Osteoblast (primary cell): ENCODE measurements at regions not wholly inside any gene's neighbourhood (a gene's known extent, or its start where the extent isn't known, plus 50 kb on each side); places are given as distances from the start of the nearest gene placed in this dataset.

Experiments
- DNase-seq: peaks from one replicate; pipeline ENCODE4 v3.0.0; 2011; ENCODE audit warnings: low spot score, mixed read lengths; ENCODE audit not compliant: insufficient read length; ENCODE audit errors: missing footprints
- H2AFZ ChIP-seq: 2 replicates; pipeline ENCODE4 v1.6.0; 2011; ENCODE audit warnings: mild to moderate bottlenecking, low read length
- H3K27ac ChIP-seq: 2 replicates; pipeline ENCODE4 v1.5.1; 2011; ENCODE audit warnings: mild to moderate bottlenecking, low read depth, low read length, moderate library complexity
- H3K27me3 ChIP-seq: 2 replicates; pipeline ENCODE4 v1.6.0; 2012; ENCODE audit warnings: mild to moderate bottlenecking, control low read depth, inconsistent platforms, low read length, moderate library complexity; ENCODE audit not compliant: insufficient read depth
- H3K36me3 ChIP-seq: 2 replicates; pipeline ENCODE4 v1.5.1; 2011; ENCODE audit warnings: mild to moderate bottlenecking, low read length, control low read depth, moderate library complexity; ENCODE audit not compliant: insufficient read depth
- H3K4me1 ChIP-seq: 2 replicates; pipeline ENCODE4 v1.5.1; 2011; ENCODE audit warnings: mild to moderate bottlenecking, low read length, control low read depth, moderate library complexity; ENCODE audit not compliant: insufficient read depth
- H3K4me2 ChIP-seq: 2 replicates; pipeline ENCODE4 v1.6.0; 2011; ENCODE audit warnings: mild to moderate bottlenecking, low read length; ENCODE audit not compliant: insufficient read depth
- H3K4me3 ChIP-seq: fragments of 200-600 bp; sonication (generic); 3 replicates; pipeline ENCODE4 v1.5.1; 2012; ENCODE audit warnings: mild to moderate bottlenecking, low read length, inconsistent platforms; ENCODE audit not compliant: insufficient read depth
- H3K79me2 ChIP-seq: 2 replicates; pipeline ENCODE4 v1.6.0; 2012; ENCODE audit warnings: mild to moderate bottlenecking, low read length, control low read depth, inconsistent platforms; ENCODE audit not compliant: insufficient read depth
- H3K9me3 ChIP-seq: 2 replicates; pipeline ENCODE4 v1.5.1; 2011; ENCODE audit warnings: low read depth, low read length, control low read depth
- H4K20me1 ChIP-seq: 2 replicates; pipeline ENCODE4 v1.6.0; 2012; ENCODE audit warnings: mild to moderate bottlenecking, low read length, control low read depth; ENCODE audit not compliant: insufficient read depth
- CTCF ChIP-seq: IDR thresholded peaks from 2 replicates; pipeline ENCODE4 v1.5.1; 2011; ENCODE audit warnings: mild to moderate bottlenecking, low read depth, low read length, moderate library complexity; ENCODE audit errors: extremely low read depth

- H3K27me3 ChIP-seq, result no peaks in the 10 kb centered on the region
- no peak for TF ChIP-seq CTCF
- no peak overlapping the region for H3K4me2 ChIP-seq
- no peaks in the 10 kb centered on the region for H3K79me2 ChIP-seq
- no peak overlapping the region for H2AFZ ChIP-seq
- H3K9me3 ChIP-seq, result no peaks in the 10 kb centered on the region
- no peak overlapping the region for H3K4me3 ChIP-seq
- H3K4me1 ChIP-seq, result no peaks in the 10 kb centered on the region
- no peak for DNase-seq
- no peak overlapping the region for H3K27ac ChIP-seq
- H4K20me1 ChIP-seq, result no peaks in the 10 kb centered on the region
- no peaks in the 10 kb centered on the region for H3K36me3 ChIP-seq
Observed at GRCh38 chr16:6122401-6122800, 1024.8 kb upstream of the EEF2KMT start.

- DNase-seq, result no peak
- H3K9me3 ChIP-seq, result no peaks in the 10 kb centered on the region
- H4K20me1 ChIP-seq, result no peaks in the 10 kb centered on the region
- H3K4me3 ChIP-seq, result no peak overlapping the region
- no peak overlapping the region for H2AFZ ChIP-seq
- H3K4me2 ChIP-seq, result no peak overlapping the region
- TF ChIP-seq CTCF, result no peak
- no peaks in the 10 kb centered on the region for H3K36me3 ChIP-seq
- no peaks in the 10 kb centered on the region for H3K4me1 ChIP-seq
- H3K27ac ChIP-seq, result no peak overlapping the region
- no peaks in the 10 kb centered on the region for H3K79me2 ChIP-seq
- no peaks in the 10 kb centered on the region for H3K27me3 ChIP-seq
Observed at GRCh38 chr16:6114691-6115090, 1017.1 kb upstream of the EEF2KMT start.

- no peaks in the 10 kb centered on the region for H4K20me1 ChIP-seq
Observed at GRCh38 chr16:6113749-6114148, 1016.2 kb upstream of the EEF2KMT start.

GRCh38 chr16:6112700-6113099, 1015.1 kb upstream of the EEF2KMT start:
- H2AFZ ChIP-seq, result no peak overlapping the region
- TF ChIP-seq CTCF, result no peak
- no peak overlapping the region for H3K27ac ChIP-seq
- no peaks in the 10 kb centered on the region for H3K36me3 ChIP-seq
- peaks cover 4% of the 10 kb centered on the region for H3K9me3 ChIP-seq
- H3K79me2 ChIP-seq, result no peaks in the 10 kb centered on the region
- H3K27me3 ChIP-seq, result no peaks in the 10 kb centered on the region
- H4K20me1 ChIP-seq, result no peaks in the 10 kb centered on the region
- DNase-seq, result no peak
- no peaks in the 10 kb centered on the region for H3K4me1 ChIP-seq
- H3K4me2 ChIP-seq, result no peak overlapping the region
- H3K4me3 ChIP-seq, result no peak overlapping the region

More at GRCh38 chr16:6113749-6114148, 1016.2 kb upstream of the EEF2KMT start:
- H3K9me3 ChIP-seq, result peaks cover under 1% of the 10 kb centered on the region
- H3K4me2 ChIP-seq, result no peak overlapping the region
- no peaks in the 10 kb centered on the region for H3K79me2 ChIP-seq
- no peak overlapping the region for H3K4me3 ChIP-seq
- H2AFZ ChIP-seq, result no peak overlapping the region
- no peaks in the 10 kb centered on the region for H3K4me1 ChIP-seq
- no peak for DNase-seq
- no peaks in the 10 kb centered on the region for H3K27me3 ChIP-seq
- H3K36me3 ChIP-seq, result no peaks in the 10 kb centered on the region
- H3K27ac ChIP-seq, result no peak overlapping the region
- TF ChIP-seq CTCF, result no peak
